GDM1 (cell line): ENCODE measurements at regions not wholly inside any gene's neighbourhood (a gene's known extent, or its start where the extent isn't known, plus 50 kb on each side); places are given as distances from the start of the nearest gene placed in this dataset.
"Not testable (repeated sequence)": the region's sequence is repeated elsewhere in the genome, so short reads cannot be mapped to it uniquely, and the experiment has no call there.

Experiments used
- DNase-seq: peaks from one replicate; lab custom pipeline; 2025; lab: John Stamatoyannopoulos, UW

DNA sequence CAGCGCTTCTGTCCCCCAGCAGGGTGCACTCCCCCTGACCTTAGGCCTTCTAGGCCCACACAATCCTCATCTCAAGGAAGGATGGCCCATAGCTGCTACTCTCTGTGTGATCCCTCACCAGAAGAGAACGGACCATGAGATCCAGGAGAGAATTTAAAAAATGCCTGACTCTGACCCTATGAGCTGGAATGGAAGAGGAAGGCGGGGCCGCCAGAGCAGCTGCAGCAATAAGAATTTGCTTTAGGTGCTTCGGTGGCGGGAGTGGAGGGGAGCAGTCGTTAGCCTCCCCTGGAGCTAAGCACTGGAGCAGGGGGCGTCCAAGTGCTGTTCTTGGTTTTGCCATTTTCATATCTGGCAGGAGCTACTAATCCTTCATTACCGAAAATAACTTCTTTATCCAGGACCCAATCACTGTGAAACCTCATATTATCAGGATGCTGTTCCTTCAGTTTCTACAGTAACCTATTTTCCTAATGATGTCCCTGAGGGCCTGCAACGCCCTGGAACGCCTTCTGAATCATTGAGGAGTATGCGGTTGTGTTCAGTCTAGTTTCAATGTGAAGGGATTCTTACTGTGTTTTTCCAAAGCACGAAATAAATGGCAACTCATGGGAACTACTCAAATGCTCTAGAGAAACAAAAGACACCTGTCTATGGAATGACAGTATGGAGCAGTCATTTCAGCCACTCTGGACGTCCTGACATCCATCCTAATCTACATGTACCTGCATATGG, 105.1 kb upstream of the SIX2 start:
- DNase-seq, result no peak

DNA sequence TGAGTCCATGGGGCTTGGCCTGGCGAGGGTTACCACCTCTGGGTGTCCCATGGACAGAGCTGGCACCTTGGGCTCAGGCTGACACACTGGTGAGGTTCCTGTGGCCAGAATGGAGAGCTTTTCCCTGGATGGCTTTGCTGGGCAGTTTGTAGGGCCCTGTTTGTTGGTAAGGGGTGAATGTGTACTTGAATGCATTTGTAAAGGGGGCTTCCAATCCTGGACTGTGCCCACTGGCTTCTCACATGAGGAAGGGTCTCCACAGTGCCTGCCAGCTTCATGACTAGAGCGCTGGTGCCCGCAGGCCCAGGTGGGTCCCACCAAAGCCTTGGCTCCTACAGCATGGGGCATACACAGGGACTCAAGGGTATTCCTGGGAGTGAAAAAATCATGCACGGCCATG, 103.5 kb upstream of the SIX2 start:
- no peak for DNase-seq

DNA sequence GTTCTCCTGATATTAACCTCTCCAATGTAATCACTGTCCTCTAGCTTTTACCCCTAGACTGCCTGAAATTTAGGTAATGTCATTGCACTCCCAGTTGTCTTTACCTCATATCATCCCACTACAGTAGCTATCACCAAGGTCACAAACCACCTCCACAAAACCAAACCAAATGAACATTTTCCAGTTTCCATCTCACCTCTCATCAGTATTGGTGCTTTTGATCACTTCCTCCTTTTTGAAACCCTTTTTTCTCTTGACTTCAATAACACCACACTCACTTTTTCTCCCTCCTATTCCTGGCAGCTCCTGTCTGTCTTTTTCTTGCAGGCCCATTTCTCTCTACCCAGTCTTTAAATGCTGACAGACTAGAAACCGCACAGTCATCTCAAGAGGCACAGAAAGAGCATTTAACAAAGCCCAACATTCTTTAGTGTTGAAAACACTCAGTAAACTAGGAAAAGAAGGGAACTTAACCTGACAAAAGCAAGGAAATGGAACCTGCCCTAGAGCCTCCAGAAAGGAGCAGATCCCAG, 95.9 kb upstream of the SIX2 start:
- no peak for DNase-seq

DNA sequence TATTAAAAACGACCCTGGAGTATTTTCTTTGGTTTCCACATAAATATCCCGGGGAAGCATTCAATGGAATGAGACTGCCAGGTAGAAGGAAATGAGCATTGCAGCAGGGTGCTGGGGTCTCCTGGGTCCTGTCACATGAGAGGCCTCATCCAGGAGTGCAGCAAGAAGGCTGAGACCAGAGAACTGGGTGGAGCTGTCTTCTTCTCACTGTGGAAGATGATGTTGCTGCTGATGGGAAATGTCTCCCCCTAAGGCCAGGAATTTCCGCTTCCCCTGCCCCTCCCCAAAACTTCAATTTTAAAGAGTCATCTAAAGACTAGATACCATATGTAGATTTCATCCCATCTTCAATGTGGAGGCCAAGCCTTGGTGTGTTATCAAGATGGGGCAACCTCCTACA, 95.2 kb upstream of the SIX2 start:
- no peak for DNase-seq

DNA sequence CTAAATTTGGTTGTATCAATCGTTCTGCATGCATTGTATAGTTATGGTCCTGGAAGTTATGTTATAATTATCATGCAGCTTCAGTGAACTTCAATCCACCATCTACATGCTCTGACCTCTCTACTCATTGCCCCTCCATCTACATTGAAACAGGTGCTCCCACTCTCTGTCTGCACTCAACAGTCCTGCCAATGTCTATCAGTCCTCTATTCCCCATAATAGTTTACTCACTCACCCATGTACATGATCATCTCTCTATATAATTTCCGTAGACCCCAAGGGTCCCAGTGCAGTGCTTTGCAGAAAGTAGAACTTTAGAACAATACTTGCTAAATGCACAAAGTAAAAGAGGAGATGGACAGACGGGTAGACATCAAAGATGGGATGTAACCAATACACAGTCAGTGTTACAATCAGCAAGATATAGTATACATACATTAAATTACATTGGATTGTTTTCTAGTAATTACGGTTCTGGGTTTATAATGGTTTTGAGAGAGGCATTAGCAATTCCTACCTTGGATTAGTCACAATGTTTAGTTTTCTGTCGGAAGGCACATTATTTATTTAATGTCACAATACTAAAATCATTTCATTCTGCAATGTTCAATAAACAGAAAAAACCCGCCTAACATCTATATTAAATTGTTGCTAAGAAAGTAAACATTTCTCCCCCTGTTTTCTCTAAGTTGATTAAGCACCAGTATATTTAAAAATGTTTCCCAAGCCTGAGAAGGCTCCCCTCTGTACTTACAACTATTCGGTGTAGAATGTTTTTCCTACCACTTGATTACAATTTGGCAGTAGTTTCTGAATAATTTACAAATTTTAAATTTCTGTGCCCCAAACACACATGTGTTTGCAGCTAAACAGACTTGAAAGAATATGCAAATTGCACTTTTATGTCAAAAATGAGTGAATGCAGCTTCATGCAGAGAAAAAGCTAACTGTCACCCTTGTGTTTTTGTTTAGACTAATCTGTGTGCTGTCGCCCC, 94.4 kb upstream of the SIX2 start:
- DNase-seq, result no peak

DNA sequence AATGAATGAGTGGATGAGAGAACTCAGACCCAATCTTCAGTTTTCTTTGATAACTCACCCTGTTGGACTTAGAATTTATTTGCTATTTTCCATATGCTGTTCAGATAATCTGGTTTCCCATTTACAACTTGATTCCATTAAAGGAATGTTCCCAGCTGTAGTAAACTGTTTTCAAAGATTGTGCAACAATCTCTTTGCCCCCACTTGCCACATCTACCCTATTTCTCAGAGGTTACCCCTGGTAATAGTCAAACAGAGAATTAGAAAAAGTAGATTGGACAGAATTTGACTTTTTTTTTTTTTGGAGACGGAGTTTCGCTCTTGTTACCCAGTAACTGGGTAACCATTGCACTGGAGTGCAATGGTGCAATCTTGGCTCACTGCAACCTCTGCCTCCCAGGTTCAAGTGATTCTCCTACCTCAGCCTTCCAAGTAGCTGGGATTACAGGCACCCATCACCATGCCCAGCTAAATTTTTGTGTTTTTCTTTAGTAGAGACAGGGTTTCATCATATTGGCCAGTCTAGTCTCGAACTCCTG, 93.4 kb upstream of the SIX2 start:
- DNase-seq, result no peak

DNA sequence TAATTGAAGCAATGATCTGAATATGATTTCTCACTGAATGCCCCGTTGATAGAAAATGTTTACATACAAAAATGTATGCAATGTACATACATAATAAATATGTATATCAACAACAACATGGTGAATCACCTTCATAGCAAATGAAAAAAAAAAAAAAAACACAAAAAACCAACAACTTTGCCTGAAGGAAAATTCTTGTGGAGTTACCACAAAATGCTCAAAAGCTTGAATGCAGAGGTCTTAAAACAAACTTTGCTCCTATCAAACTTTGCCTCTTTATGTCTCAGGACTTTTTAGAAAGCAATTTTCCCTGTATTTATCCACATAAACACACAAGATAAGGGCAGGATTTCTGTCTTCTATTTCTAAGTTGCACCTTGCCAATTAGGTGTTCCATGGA, 92.9 kb upstream of the SIX2 start:
- no peak for DNase-seq

DNA sequence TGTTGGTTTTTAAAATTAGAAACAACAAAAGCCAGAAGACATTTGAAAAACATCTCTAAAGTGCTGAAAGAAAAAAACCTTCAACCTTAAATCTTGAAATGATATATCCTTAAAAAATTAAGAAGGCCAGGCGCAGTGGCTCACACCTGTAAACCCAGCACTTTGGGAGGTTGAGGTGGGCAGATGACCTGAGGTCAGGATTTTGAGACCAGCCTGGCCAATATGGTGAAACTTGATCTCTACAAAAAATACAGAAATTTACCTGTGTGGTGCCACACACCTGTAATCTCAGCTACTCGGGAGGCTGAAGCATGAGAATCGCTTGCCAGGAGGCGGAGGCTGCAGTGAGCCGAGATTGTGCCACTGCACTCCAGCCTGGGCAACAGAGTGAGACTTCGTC, 87.7 kb upstream of the SIX2 start:
- DNase-seq, result no peak

DNA sequence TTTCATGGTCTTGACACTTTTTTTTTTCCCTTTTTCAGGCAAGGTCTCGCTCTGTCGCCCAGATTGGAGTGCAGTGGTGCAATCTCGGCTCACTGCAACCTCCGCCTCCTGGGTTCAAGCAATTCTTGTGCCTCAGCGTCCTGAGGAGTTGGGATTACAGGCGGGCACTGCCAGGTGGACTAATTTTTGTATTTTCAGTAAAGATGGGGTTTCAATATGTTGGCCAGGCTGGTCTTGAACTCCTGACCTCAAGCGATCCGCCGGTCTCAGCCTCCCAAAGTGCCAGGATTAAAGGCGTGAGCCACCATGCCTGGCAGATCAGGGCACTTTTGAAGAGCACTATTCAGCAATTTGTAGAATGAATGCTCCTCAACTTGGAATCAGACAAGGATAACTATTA, 86.8 kb upstream of the SIX2 start:
- not testable (repeated sequence) for DNase-seq

DNA sequence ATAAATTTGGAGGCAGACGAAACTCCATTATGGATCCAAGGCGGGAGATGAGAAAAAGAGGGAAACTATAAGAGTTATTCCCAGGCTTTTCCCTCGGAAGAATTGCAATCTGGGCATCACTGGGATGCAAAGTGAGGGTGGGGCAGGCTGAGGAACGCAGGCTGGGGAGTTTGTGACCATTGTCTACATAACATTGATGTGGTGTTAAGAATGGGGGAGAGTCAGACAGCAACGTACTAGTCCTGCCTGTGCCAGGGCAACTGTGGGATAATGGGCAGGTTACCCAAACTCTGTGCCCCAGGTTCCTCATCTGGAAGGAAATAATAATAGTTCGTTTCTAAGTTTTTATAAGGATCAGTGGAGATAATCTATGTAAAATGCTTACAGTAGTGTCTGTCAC, 84.4 kb upstream of the SIX2 start:
- no peak for DNase-seq

DNA sequence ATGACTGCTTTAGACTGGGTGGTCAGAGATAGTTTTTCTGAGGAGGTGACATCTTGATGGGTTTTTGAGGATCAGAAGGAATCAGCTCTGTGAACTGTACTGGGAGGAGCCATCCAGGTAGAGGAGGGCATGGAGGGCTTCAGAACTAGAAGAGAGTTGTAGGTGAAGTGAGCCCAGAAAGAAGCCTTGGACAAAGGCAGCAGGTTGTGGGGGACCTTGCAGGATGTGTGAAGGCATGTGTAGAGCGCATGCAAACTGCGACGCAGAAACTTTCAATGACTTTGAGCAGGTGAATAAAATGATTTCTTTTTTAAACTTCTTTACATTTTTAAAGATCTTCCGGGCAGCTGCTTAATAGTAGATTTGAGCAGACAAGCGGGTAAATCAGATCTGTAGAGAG, 83.9 kb upstream of the SIX2 start:
- no peak for DNase-seq

DNA sequence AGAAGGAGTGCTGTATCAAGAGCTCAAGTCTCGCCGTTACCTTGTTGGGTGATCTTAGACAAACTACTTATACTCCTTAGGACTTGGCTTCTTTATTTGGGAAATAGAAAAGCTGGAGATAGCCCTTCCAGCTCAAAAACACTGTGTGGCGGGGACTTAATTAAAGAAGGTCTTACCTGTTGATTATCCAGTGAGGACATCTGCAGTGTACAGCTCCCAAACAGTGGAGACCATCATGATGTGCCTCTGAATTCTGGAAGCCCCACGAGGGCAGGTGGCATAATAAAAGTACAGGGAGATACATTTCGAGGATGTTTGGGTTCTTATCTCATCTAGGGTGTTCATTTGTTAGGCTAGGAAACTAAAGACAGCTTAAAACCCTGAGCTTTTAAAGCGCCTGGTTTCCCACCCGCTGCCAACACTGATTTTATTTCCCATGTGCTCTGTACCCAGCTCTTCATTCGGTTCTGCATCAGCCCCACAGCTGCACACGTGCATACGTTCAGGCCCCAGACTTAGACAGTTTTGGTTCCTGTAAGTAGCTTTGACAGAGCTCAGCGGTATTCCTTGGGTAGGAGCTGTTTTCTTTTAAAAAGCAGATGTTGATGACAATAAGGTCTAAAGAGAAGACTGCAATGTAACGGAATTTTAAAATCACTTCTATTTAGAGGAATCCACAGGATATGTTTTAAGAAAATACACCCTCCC, 80.5 kb upstream of the SIX2 start:
- DNase-seq, result no peak

DNA sequence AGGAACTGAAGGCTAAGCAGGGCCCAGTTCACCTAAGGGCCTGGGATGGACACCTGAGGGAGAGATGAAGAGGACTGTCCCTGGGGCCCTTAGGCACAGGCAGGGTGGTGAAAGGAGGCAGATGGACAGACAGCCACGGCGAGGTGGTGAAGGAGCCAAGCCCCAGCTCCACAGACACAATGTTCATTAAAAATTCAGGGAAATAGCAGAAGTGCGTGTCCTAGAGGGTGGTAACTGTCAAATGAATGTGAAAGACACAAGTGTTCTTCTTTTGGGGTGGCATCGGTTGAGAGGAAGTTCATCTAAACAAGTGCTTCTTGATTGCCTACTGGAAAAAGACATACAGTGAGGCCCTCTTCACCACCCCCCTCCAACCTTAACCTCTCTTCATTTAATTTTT, 76.2 kb upstream of the SIX2 start:
- no peak for DNase-seq

DNA sequence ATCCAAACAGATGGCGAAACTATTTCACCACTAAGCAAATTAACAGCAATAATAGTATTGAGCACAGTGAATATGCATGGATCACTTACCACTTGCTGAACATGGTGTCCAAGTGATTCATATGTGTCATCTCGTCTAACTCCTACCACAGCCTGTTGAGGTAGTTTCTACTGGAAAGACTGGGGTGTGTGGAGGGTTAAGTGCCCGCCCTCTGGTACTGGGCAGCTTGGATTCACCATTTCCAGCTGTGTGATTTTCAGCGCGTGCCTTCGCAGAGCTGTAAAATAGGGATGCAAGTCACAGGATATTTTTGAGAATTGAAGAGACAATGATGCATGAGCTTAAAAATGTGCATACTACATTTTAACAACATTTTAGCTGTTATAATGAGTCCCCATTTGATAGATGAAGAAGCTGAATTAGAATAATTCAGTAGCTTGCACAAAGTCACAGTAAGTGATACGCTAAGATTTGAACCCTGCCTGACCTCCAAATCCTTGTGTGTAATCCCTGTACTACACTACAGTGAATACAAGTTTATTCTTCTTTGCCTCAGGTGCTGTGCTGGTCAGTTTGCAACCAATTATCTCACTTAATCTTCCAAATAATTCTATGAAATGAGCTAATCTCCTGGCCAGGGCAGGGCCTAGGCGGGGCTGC, 75.2 kb upstream of the SIX2 start:
- DNase-seq, result no peak

DNA sequence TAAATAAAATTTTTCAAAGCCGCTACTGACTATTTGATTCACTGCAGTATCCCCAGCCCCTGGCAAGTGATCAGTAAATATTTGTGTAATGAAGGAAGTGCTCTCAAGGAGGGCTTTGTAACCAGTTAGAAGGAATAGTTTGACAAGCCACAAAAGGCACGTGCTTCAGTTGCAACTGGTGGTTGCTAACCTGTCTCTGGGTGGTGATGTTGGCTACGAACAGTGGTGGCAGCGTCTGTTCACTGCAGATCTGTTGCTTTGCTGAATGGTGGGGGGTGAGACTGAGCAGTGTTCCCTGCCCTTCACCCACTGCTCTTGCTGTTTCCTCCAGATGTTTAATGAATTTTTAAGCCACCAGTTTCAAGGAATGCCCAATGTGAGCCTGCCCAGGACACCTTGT, 73.9 kb upstream of the SIX2 start:
- no peak for DNase-seq

DNA sequence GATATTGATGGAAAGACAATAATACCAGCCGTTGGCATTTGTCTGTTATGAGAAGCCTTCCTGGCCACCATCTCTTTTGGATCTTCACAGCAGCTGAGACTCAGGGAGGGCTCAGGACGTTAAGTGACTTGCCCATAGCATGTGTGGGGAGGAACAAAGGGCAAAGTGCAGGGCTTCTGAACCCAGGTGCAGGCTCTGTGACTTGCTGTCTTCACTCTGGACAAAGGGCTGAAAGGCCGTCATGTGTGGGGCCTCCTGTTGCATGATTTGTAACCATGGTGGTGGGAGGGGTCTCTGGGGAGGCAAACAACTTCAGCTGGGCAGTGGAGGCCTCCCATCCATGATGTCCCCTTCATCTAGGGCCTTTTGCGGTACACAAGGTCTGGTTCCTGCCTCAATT, 65.5 kb upstream of the SIX2 start:
- DNase-seq, result no peak

DNA sequence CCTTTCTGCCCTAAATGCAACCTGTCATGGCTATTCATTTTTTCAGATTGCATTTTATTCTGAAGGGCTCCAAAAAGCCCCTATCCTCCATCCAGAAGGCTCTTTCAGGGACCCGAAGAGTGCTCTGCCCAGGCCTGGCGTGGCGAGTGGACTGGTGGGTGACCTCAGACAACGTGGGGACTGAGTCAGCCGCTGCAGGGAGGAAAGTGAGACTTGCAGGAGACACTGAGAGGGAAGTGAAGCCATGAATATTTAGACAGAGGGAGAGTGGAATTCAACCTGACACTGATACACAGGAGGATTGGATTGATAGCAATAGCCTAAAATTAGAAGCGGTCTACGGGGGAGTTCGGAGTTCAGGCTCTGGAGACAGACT, 63.6 kb upstream of the SIX2 start:
- no peak for DNase-seq

DNA sequence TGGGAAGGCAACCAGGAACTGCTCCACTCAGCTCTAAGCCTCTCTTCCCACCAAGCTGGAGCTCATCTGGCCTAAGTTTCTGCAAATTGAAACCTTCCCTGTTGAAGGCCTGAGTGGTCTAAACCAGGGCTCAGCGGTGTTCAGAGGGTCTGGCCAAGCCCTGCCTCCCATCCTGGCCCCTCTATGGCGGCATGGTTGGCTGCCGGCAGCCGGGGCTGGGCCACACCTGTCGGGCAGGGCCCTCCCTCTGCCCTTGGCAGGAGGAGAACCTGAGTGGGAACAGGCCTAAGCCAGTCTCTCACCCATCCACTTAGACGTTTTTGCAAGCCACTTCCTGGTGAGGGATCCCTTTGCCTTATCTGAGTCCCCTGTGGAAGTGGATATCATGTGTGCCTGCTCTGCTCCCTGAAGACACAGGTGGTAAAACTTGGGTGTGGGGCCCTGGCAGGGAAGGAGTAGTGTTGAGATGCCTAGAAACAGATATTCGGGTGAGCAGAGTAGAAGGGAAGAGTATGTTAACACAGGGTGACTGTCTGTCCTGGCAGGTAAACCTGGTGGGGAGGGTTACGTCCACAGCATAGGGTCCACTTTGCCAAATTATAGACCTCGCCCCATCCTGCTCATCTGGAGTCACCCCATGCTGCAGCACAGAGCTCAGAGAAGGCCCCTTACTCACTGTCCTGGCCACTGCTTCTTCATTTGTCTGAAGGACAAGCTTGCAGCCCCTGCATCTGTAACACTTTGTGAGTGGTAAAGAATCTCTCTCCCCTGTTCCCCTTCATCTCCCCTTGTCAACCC, 63.0 kb upstream of the SIX2 start:
- DNase-seq, result no peak

DNA sequence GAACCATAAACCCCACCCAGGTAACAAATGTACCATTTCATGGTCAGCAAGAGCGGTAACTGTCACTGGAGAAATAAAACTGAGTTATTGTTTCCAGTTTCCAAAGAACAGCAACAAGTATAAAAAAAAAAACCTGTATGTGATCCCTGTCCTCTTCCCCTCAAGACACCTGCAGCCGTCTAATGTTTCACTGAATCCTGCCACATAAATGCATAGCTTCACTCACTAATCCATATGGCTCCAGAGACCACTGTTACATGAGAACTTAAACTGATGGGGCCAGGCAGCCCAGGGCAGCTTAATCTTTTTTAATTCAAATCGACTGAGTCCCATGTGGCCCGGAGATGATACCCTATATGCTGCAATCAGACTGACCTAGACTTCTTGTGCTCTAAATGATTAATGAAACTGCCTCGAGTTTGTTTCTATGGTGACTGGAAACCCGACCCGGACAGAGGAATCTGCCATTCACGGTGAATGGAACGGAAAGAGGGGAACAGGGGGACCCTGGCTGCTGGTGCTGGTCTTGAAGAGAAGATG, 60.9 kb upstream of the SIX2 start:
- no peak for DNase-seq

DNA sequence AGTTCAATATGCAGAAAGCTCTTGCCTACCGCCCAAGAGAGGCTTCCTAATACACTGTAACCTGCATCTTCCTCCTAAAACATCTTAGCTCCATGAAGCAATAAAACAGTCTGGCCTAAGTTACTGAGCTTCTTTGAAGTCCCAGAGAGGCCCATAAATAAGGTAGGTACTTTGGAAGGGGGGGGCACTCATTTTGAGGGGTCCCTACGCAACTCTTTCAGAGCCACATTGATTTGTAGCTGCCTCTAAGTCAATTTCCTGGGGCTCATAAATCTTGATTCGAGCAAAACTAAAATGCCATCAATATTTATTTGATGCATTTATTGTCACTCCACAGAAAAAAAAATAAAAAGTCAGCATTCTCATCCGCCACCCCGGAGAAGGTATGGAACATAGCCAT, 60.4 kb upstream of the SIX2 start:
- no peak for DNase-seq
